HG03135 (cell line): ENCODE measurements at regions not wholly inside any gene's neighbourhood (a gene's known extent, or its start where the extent isn't known, plus 50 kb on each side); places are given as distances from the start of the nearest gene placed in this dataset.
"Not testable (repeated sequence)": the region's sequence is repeated elsewhere in the genome, so short reads cannot be mapped to it uniquely, and the experiment has no call there.

Experiments
- ATAC-seq: cut with Tn5 transposase; IDR thresholded peaks from one replicate; pipeline ENCODE4 v1.9.1; 2021; ENCODE audit warnings: mild to moderate bottlenecking, moderate library complexity; ENCODE audit not compliant: unreplicated experiment

DNA sequence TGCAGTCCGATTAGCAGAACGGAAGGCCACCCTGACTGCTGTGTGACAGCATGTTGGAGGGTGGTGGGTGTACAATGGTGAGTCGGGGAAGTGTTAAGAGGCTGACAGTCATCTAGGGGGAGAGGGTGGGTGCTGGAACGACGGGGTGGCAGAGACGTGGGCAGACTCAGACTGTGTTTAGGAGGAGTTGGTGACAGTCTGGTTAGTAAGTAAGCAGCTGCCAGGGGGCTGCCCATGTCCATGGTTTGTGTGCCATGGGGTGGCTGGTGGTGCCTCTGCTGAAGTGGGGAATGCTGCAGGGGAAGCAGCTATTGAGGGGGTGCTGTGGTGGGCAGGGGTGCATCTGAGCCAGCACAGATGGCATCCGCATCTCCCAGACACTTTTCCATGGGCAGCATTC, 51.3 kb upstream of the BOD1 start:
- ATAC-seq, result no peak

DNA sequence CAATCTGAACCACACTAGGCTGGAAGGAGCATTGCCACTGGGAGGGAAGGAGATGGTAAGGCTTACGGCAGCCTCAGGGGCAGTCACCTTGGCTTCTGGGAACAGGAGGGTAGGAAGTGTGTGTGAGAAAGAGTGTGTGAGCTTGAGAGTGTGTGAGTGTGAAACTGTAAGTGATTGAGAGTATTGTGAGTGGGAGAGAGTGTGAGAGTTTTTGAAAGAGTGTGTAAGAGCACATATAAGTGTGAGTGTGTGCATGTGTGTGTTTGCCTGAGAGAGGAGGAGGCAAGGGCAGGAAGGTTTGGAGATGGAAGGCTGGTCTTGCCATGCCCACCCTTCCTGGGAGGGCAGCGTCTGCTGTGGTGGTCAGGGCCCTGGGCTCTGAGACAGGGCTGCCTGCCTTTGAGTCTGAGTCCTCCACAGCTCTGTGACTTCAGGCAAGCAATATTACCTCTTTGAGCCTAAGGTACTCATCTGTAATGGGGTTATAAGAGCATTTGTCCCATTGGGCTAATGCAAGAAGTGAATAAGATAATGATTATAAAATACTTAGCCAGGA, 51.9 kb upstream of the BOD1 start:
- no peak for ATAC-seq

GRCh38 chr5:173668910-173669309, 52.5 kb upstream of the BOD1 start:
- ATAC-seq, result no peak

- no peak for ATAC-seq
Observed at GRCh38 chr5:173669483-173669882, 53.0 kb upstream of the BOD1 start.

DNA sequence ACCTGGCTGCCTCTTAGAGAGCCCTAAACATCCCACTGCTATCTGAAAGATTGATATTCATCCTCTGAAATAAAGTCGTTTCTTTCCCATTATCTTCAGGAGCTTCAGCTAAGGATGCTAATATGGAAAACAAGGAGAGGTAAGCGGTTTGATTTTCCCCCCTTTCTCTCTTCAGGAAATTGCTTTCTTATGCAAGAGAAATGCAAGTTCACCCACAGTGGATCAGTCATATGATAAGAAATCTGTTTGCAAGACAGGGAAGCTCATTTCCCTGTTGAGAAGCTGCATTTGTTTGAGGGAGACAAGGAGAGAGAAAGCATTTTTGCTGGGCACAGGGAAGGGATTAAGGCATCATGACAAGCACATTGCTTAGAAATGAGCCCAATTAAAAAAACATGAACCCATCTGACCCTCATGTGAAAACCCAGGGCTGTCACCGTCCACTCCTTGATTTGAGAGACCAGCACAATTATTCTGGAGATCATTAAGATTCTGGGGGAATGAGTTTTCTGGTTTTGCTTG, 53.7 kb upstream of the BOD1 start:
- ATAC-seq, result no peak

- no peak for ATAC-seq
Observed at GRCh38 chr5:173670791-173671120, 54.3 kb upstream of the BOD1 start.

DNA sequence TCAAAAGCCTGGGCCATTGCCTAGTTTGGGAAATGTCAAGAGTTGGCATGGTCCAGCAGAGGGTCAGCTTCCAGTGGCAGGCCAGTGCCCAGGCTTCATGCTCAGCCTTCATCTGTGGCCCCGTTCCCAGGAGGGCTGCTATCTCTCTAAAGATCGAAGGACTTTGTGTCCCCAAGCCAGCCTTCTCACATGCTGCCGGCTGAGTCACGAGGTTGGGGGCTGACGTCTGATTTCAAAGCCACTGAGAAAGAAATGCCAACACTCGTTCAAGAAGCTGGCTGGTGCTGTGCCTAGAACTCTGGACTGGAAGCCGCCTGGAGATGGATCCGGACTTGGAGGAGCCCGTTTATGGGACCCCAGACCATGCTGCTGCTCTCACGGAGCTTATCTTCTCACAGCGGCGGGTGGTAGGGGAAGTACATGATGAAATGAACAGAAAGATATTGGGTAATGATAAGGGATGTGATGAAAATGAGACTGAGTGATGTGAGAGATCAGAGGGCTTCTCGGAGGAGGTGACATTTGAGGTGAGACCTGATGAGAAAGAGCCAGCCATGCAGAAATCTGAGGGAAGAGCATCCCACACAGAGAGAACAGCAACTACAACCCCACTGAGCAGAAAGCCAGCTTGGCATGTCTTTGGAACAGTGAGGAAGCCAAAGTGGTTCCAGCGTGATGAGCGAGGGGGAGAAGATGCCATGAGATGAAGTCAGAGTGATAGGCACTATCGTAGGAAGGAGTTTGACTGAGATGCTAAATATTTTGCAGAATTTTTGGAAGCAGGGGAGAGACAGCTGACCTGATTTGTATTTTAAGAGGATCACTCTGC, 54.9 kb upstream of the BOD1 start:
- no peak for ATAC-seq

- no peak for ATAC-seq
Observed at GRCh38 chr5:173672166-173672565, 55.7 kb upstream of the BOD1 start.

DNA sequence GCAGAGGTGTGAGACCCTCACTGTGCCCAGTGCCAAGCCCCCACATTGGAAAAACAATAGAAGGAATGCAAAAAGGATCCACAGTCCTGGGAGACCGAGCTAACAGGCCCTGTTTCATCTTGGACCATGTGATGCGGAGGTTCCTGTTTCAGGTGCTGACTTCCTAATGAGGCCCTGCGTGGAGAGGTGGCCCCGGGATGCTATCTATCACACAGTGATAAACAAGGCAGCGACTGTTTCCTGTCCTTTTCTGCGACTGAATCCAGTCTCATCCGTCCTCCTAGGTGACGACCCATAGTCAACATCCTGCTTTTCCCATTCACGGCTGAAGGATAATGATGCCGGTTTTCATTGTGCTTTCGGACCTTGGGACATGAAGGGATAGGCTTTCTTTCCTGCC, 56.4 kb upstream of the BOD1 start:
- no peak for ATAC-seq

DNA sequence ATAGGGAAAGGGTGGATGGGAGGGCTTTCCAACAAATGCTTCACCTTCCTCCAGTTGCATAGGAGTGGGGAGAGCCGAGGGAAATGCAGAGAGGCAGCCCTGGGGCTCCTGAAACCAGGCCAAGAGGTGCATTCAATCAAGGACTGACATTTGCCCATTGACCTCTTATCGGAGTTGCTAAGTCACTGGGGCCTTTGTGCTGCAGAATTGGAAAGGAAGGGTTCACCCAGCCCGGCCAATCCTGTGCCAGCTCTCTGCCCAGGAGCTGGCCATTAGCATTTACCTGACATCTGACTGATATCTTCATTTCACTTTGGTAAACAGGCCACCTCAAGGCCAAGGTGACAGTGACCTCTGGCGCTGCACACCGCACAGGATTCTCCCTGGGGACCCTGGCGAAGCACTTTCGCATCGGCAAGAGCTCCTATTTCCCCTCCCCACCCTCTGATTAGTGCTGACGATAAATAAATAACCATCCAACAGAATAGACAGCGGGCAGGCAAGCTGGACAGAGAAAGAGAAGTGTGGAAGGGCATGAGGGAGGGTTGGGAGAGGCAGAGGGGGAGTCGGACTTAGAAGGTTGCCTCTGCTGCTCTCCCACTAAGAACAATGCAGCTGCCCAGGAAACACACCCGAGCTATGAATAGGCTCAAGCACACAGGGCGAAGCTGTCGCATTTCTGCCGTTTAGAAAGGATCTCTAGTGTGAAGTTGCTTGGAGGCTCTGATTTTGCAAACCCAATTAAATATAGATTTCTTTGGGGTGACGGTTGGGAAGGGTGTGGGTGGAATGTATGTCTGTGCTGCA, 57.0 kb upstream of the BOD1 start:
- ATAC-seq, result no peak

GRCh38 chr5:173675287-173675996, 59.0 kb upstream of the BOD1 start:
- ATAC-seq, result no peak

GRCh38 chr5:173676375-173676774, 59.9 kb upstream of the BOD1 start:
- ATAC-seq, result no peak

DNA sequence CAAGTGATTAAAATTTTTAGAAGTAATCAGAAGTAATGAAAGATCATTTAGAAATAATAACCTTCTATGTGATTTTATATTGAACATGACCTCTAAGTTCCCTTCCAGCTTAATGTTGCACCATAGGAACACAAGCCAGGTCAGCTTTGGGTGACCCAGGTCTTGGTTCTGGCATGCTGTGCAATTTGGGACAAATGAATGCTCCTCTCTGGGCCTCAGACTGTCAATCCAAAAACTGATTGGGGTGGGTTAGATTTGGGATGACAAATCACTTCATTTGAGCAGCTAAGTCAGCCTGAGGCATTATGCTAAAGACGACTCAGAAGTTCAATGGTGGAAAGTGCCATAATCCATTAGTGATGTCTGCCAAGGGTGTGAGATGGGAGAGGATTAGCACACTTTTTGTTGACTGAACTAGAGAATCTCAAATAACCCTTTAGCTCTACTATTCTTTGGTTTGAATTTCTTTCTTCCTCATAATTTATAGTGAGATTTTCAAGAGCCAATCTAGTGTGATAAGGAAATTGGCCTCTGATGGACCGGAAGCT, 60.7 kb upstream of the BOD1 start:
- ATAC-seq, result no peak

DNA sequence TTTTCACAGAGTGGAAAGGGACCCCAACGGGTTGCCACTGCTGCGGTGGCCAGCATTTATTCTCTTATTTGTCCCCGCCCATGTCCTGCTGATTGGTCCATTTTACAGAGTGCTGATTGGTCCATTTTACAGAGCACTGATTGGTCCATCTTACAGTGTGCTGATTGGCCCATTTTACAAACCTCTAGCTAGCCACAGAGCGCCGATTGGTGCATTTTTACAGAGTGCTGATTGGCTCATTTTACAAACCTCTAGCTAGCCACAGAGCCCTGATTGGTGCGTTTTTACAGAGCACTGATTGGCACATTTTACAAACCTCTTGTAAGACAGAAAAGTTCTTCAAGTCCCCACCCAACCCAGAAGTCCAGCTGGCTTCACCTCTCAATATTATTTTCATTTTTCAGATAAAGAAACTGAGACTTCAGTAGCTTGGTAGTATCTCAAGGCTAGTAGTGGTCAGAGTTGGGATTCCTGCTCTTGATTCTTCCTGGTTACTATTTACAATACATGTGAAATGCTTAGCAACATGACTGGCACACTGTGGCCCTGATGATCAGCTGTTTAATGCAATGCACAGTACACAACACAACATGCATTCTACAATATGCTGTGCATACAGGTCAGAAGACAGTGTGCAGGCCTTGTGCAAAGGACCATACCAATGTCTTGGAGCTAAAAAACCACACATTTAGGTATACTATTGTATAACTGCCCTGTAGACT, 63.6 kb upstream of the BOD1 start:
- peak; percentile 70 for ATAC-seq

DNA sequence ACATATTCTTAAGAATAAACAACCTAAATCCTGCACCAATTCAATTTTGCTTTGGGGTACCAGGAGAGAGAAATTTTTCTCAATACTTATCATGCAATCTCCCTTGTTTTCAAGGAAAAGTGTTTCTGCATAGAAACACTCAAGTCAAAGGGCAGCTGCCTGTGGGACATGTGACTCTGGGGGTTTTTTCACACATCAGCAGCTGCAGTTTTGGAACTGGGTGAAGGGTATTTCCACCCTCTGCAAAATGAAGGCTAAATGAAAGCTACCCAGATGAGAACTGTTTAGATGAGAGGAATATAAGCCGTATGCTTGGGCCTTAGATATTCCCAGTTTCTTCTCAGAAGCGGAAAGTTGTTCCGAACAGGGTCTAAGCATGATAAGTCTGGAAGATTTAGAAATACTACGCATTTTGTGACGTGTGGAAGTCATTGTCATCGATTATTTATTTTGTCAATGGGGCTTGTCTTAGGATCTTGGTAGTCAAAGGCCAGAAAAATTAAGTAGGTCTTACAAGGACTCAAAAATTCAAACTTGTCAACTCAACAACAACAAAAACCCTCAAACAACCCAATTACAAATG, 64.3 kb upstream of the BOD1 start:
- peak; percentile 54 for ATAC-seq

DNA sequence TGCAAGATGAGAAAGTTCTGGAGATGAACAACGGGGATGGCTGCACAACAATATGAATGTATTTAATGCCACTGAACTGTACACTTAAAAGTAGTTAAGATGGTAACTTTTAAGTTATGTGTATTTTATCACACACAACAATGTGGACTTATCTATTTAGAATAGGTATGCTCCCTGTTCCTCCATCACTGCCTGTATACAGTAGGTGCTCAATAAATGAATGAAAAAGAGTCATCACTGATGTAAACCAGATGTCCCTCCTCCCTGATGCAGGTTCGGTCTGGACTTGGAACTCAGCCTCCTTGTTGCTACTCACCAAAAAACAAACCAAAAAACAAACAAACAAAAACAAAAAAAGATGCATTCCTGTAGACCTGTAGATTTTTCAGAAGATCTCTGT, 65.9 kb upstream of the BOD1 start:
- no peak for ATAC-seq

GRCh38 chr5:173684535-173684934, 68.1 kb upstream of the BOD1 start:
- ATAC-seq, result not testable (repeated sequence)

DNA sequence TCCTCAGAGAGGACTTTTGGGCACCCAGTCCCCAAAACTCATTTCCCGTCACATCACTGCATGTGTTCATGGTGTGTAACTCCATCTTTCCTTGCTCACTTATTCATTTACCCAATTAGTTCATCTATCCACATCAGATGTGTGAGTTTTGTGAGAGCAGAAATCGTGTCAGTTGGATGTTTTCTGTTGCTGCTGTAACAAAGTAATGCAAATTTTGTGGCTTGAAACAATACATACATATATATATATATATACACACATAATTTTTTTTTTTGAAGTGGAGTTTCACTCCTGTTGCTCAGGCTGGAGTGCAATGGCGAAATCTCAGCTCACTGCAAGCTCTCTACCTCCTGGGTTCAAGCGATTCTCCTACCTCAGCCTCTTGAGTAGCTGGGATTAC, 70.5 kb upstream of the BOD1 start:
- ATAC-seq, result no peak

DNA sequence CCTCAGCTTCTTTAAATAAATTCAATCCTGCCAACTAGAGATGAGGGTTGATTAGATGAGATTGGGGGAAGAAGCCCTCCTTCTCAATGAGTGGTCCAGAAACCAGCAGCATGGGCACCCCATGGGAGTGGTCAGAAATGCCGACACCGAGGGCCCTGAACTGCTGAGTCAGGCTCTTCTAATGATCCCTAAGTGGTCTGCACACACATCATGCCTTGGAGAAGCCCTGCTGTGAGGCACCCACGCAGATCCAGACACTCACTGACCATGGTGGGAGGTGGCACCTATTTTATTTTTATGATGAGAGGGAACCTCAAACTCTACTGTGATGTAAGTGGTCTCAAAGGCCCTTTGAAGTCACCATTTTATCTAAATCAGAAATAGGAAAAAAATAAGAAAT, 72.3 kb upstream of the BOD1 start:
- ATAC-seq, result no peak

DNA sequence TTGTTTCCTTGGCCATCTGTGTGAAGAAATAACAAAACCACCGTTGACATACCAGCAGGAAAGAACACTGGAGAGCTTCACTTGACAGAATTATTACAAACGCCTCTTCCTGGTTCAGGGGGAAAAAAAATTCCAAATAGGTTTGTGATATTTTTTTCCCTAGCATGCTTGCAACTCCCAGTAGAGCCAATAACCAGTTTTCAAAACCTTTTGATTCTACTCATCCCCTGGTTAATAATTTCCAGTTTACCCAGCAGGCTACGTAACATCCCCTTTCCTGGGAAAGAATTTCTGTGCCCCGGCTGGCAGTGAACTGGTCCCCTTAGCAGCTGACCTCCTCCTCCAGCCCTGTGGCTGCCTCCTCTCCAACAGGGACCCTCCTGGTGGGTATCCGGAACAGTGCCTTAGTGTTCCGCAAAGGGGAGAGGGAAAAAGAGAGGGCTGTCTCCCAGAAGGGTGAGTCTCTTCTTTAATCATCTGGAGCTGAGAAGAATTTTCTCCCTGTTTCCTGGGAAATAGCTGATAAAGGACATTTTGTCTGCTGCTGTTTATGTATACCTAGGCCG, 72.8 kb upstream of the BOD1 start:
- ATAC-seq, result no peak
